Brain microvascular endothelial cell (primary cell): ENCODE measurements at regions not wholly inside any gene's neighbourhood (a gene's known extent, or its start where the extent isn't known, plus 50 kb on each side); places are given as distances from the start of the nearest gene placed in this dataset.

Experiments used
- DNase-seq: peaks from one replicate; pipeline ENCODE4 v3.0.0-alpha.2; 2020
- H3K27ac ChIP-seq: fragments of 250-450 bp; sonication (Bioruptor Pico); 2 replicates; pipeline ENCODE4 v1.5.1; 2020; ENCODE audit warnings: mild to moderate bottlenecking, moderate library complexity
- H3K27me3 ChIP-seq: fragments of 250-450 bp; sonication (Bioruptor Pico); replicated peaks from 2 replicates; pipeline ENCODE4 v1.5.1; 2020; ENCODE audit warnings: mild to moderate bottlenecking
- H3K36me3 ChIP-seq: fragments of 250-450 bp; sonication (Bioruptor Pico); replicated peaks from 2 replicates; pipeline ENCODE4 v1.5.1; 2020; ENCODE audit warnings: mild to moderate bottlenecking
- H3K4me3 ChIP-seq: 2 replicates; pipeline ENCODE4 v1.5.1; 2011; ENCODE audit warnings: low read depth, mild to moderate bottlenecking, control low read depth, low read length, moderate library complexity
- CTCF ChIP-seq: IDR thresholded peaks from 2 replicates; pipeline ENCODE4 v1.5.1; 2011; ENCODE audit warnings: low read depth, mild to moderate bottlenecking, moderate library complexity, low read length, control low read depth, inconsistent platforms; ENCODE audit errors: missing control alignments
- in situ Hi-C: cut with HindIII; loops from 2 replicates; pipeline ENCODE4 v1.10.0; 2017; ENCODE audit warnings: low sequenced_read_pairs, low pct_ligation_motif_present

GRCh38 chr21:18026359-18026758, 207.2 kb upstream of the C21orf91 start:
- TF ChIP-seq CTCF, result no peak
- no peaks in the 10 kb centered on the region for H3K36me3 ChIP-seq
- H3K4me3 ChIP-seq, result no peak overlapping the region
- no peak for DNase-seq
- no peak overlapping the region for H3K27ac ChIP-seq
- no peaks in the 10 kb centered on the region for H3K27me3 ChIP-seq
- in situ Hi-C loops, result no loop called here

DNA sequence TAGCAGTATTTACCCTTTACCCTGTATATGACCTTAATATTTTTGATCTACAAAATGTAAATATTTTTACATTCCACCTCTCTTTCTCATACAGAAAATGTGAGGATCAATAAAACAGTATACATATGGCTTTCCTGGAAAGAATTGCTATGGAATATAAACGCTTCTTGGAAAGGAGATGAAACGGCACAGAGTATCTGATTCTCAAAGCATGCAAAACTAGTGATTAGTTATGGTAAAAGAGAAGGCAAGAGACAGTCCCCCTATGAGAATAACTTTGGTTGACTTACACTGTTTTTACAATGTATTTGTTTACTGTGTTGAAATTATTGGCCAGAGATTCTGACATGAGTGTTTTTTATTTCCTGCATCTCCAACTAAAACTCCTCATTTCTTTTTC, 204.6 kb upstream of the C21orf91 start:
- no peak overlapping the region for H3K4me3 ChIP-seq
- H3K36me3 ChIP-seq, result no peaks in the 10 kb centered on the region
- DNase-seq, result no peak
- in situ Hi-C loops, result no loop called here
- H3K27ac ChIP-seq, result no peak overlapping the region
- H3K27me3 ChIP-seq, result no peaks in the 10 kb centered on the region
- TF ChIP-seq CTCF, result no peak

GRCh38 chr21:18023157-18023556, 204.0 kb upstream of the C21orf91 start:
- no peak for DNase-seq
- Histone ChIP-seq H3K27me3 (no peaks in the 10 kb centered on the region), H3K36me3 (no peaks in the 10 kb centered on the region), H3K4me3 (no peak overlapping the region), H3K27ac (no peak overlapping the region)
- no peak for TF ChIP-seq CTCF
- in situ Hi-C loops, result no loop called here

DNA sequence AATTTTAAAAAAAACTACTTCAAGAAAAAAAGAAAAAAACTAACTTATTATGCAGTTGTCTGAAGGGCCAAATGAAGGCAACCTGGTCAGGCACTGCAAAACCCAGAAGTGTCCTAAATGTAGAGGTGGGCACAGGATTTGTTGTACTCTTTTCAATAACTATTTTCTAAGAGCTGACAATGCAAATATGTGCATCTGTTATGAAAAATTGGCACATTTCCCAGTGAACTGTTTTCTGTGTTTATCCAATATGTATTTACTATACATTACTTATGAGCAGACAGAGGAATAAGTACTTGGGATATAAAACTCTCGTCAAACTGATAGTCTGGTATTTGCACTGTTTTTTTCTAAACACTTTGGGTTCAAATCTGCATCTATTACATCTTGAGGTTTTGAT, 188.0 kb upstream of the C21orf91 start:
- Histone ChIP-seq H3K36me3 (no peaks in the 10 kb centered on the region), H3K27ac (no peak overlapping the region), H3K4me3 (no peak overlapping the region), H3K27me3 (no peaks in the 10 kb centered on the region)
- in situ Hi-C loops, result no loop called here
- TF ChIP-seq CTCF, result no peak
- DNase-seq, result no peak

GRCh38 chr21:18006691-18007090, 187.5 kb upstream of the C21orf91 start:
- H3K27ac ChIP-seq, result no peak overlapping the region
- no peaks in the 10 kb centered on the region for H3K36me3 ChIP-seq
- H3K27me3 ChIP-seq, result no peaks in the 10 kb centered on the region
- in situ Hi-C loops, result no loop called here
- no peak overlapping the region for H3K4me3 ChIP-seq
- no peak for DNase-seq
- no peak for TF ChIP-seq CTCF

- H3K36me3 ChIP-seq, result no peaks in the 10 kb centered on the region
- no peak for DNase-seq
- in situ Hi-C loops, result no loop called here
- H3K27me3 ChIP-seq, result no peaks in the 10 kb centered on the region
- no peak overlapping the region for H3K4me3 ChIP-seq
- no peak for TF ChIP-seq CTCF
- no peak overlapping the region for H3K27ac ChIP-seq
These were observed 183.2 kb upstream of the C21orf91 start for GRCh38 chr21:18002393-18002792.
